PC-9 (cell line): ENCODE measurements at regions not wholly inside any gene's neighbourhood (a gene's known extent, or its start where the extent isn't known, plus 50 kb on each side); places are given as distances from the start of the nearest gene placed in this dataset.

Experiments used
- BruUV-seq: library from RNA; stranded (reverse); fragments of 400-500 nt; replicated peaks from 2 replicates; lab custom pipeline; 2021; lab: Mats Ljungman, UMichigan
- CTCF ChIA-PET: fragments of 300-600 bp; sonication (Branson Sonifier 250); formaldehyde crosslinking; loops from one replicate; lab custom pipeline; 2022; ENCODE audit warnings: antibody characterized with exemption; lab: Charles Lee
- POLR2A ChIA-PET: fragments of 300-600 bp; sonication (Branson Sonifier 250); formaldehyde crosslinking; loops from one replicate; lab custom pipeline; 2022; ENCODE audit warnings: antibody characterized with exemption; ENCODE audit not compliant: unreplicated experiment; lab: Charles Lee
- DNase-seq, 2 experiments: peaks; one replicate each; pipeline versions ENCODE4 v3.0.0 to v3.0.0-alpha.2; 2015 to 2022; ENCODE audit warnings: mixed read lengths in 1 of 2
- H2AFZ ChIP-seq: fragments of 200-600 bp; sonication (generic); 2 replicates; pipeline ENCODE4 v1.8.1; 2017; ENCODE audit warnings: antibody characterized with exemption
- H3F3A ChIP-seq: fragments of 200-600 bp; sonication (generic); 2 replicates; pipeline ENCODE4 v1.8.1; 2017; ENCODE audit warnings: antibody characterized with exemption, mild to moderate bottlenecking, low read depth; ENCODE audit not compliant: insufficient read depth
- H3K27ac ChIP-seq: fragments of 200-600 bp; sonication (generic); 2 replicates; pipeline ENCODE4 v1.6.1; 2016; ENCODE audit warnings: mixed run types
- H3K27me3 ChIP-seq: fragments of 200-600 bp; sonication (generic); 2 replicates; pipeline ENCODE4 v1.6.1; 2016; ENCODE audit warnings: low read depth, mixed run types; ENCODE audit not compliant: insufficient read depth
- H3K36me3 ChIP-seq: fragments of 200-600 bp; sonication (generic); 2 replicates; pipeline ENCODE4 v1.6.1; 2016; ENCODE audit warnings: low read depth, mixed run types
- H3K4me1 ChIP-seq: fragments of 200-600 bp; sonication (generic); replicated peaks from 2 replicates; pipeline ENCODE4 v1.6.1; 2016; ENCODE audit warnings: mixed run types; ENCODE audit not compliant: insufficient read depth
- H3K4me2 ChIP-seq: fragments of 200-600 bp; sonication (generic); 2 replicates; pipeline ENCODE4 v1.6.1; 2017; ENCODE audit warnings: mixed run types
- H3K4me3 ChIP-seq: fragments of 200-600 bp; sonication (generic); 2 replicates; pipeline ENCODE4 v1.6.1; 2016; ENCODE audit warnings: mixed run types
- H3K79me2 ChIP-seq: fragments of 200-600 bp; sonication (generic); 2 replicates; pipeline ENCODE4 v1.6.1; 2017; ENCODE audit warnings: low read depth, mixed run types
- H3K9me2 ChIP-seq: fragments of 200-600 bp; sonication (generic); 2 replicates; pipeline ENCODE4 v1.8.1; 2017; ENCODE audit warnings: mild to moderate bottlenecking; ENCODE audit not compliant: insufficient read depth
- H3K9me3 ChIP-seq: fragments of 200-600 bp; sonication (generic); 2 replicates; pipeline ENCODE4 v1.8.1; 2016; ENCODE audit warnings: low read depth; ENCODE audit not compliant: insufficient read depth
- H4K20me1 ChIP-seq: fragments of 200-600 bp; sonication (generic); 2 replicates; pipeline ENCODE4 v1.8.1; 2017; ENCODE audit not compliant: insufficient read depth
- EZH2 ChIP-seq: fragments of 200-600 bp; sonication (generic); IDR thresholded peaks from 2 replicates; pipeline ENCODE4 v1.8.0; 2017; ENCODE audit warnings: antibody characterized with exemption, low read depth
- intact Hi-C: fragments of 100-400 bp; cut with micrococcal nuclease; formaldehyde crosslinking; loops from one replicate; pipeline ENCODE4 v1.10.0; 2022; ENCODE audit not compliant: unreplicated experiment
- TF ChIP-seq, protein P1 (sequence below): fragments of 200-600 bp; sonication (generic); conservative IDR thresholded peaks from 2 replicates; pipeline ENCODE4 v1.6.1; 2017; ENCODE audit warnings: mixed run types, antibody characterized with exemption, mild to moderate bottlenecking, moderate library complexity

DNA sequence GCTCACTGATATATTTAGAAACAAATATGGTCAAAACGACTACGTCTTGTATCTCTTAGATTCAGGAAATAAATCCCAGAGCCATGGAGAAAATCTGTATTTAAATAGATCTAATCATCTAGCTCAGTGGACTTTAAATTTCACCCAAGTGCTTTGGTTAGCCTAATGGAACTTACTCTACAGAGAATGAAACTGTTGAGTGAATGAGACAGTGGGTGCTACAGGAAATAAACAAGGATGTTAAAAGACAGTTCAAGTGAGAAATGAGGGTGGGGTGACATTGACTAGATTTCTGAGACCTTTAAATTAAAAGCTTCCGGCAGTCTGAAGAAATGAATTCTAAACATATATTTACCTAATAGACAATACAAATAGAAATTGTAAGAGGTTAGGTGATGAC is 2197.0 kb downstream of the ARAP2 start:
- no peaks in the 10 kb centered on the region for H3K79me2 ChIP-seq
- no peak overlapping the region for H3K27ac ChIP-seq
- peaks cover 6% of the 10 kb centered on the region; the same call in 1 of the 2 replicates for H3K4me1 ChIP-seq
- H3K27me3 ChIP-seq: no peaks in the 10 kb centered on the region
- no peak overlapping the region for H3K4me2 ChIP-seq
- H3F3A ChIP-seq: no peaks in the 10 kb centered on the region; the same call in 1 of the 2 replicates
- H3K9me3 ChIP-seq: no peaks in the 10 kb centered on the region
- H4K20me1 ChIP-seq: no peaks in the 10 kb centered on the region
- DNase-seq: no peak
- H3K9me2 ChIP-seq: no peaks in the 10 kb centered on the region
- H3K4me3 ChIP-seq: no peak overlapping the region
- intact Hi-C loops: loop anchor here (5.0 to 10.0 kb wide), 4 partner anchors 135 to 1860 kb away; no protein-coding TSS in a partner anchor
- no peaks in the 10 kb centered on the region for H3K36me3 ChIP-seq
- BruUV-seq: no TSS peak
- CTCF ChIA-PET: no interaction called here
- TF ChIP-seq, protein P1, sequence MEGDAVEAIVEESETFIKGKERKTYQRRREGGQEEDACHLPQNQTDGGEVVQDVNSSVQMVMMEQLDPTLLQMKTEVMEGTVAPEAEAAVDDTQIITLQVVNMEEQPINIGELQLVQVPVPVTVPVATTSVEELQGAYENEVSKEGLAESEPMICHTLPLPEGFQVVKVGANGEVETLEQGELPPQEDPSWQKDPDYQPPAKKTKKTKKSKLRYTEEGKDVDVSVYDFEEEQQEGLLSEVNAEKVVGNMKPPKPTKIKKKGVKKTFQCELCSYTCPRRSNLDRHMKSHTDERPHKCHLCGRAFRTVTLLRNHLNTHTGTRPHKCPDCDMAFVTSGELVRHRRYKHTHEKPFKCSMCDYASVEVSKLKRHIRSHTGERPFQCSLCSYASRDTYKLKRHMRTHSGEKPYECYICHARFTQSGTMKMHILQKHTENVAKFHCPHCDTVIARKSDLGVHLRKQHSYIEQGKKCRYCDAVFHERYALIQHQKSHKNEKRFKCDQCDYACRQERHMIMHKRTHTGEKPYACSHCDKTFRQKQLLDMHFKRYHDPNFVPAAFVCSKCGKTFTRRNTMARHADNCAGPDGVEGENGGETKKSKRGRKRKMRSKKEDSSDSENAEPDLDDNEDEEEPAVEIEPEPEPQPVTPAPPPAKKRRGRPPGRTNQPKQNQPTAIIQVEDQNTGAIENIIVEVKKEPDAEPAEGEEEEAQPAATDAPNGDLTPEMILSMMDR: no peak
- no peak for TF ChIP-seq EZH2
- no peak overlapping the region for H2AFZ ChIP-seq
- POLR2A ChIA-PET: no interaction called here

DNA sequence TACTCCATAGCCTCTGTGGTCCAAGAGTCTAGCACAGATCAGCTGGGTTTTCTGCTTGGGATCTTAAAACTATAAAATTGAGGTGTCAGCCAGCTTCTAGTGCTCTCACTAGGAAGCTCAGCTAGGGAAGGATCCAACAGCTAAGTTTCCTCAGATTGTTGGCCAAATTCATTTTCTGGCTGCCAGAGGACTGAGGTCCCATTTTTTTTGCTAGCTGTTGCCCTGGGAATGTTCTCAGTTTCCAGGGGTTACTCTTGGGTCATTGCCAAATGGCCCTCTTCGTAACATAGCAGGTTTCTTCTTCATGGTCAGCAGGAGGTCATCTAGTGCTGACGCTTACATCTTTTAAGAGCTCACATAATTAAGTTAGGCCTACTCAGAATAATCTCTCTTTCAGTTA is 2178.2 kb downstream of the ARAP2 start:
- H3K9me3 ChIP-seq: 0 out of 2 replicates have a peak, but pooled peaks cover 3% of the 10 kb centered on the region
- H3K4me3 ChIP-seq: no peak overlapping the region
- H3K27me3 ChIP-seq: no peaks in the 10 kb centered on the region
- no peaks in the 10 kb centered on the region for H3K9me2 ChIP-seq
- H4K20me1 ChIP-seq: no peaks in the 10 kb centered on the region
- POLR2A ChIA-PET: no interaction called here
- DNase-seq: no peak
- intact Hi-C loops: no loop called here
- CTCF ChIA-PET: no interaction called here
- no peaks in the 10 kb centered on the region for H3K4me1 ChIP-seq
- H3K4me2 ChIP-seq: no peak overlapping the region
- no peak overlapping the region for H3K27ac ChIP-seq
- H3K36me3 ChIP-seq: no peaks in the 10 kb centered on the region
- no TSS peak for BruUV-seq
- no peaks in the 10 kb centered on the region for H3F3A ChIP-seq
- H2AFZ ChIP-seq: no peak overlapping the region
- no peak for TF ChIP-seq EZH2
- TF ChIP-seq, protein P1: no peak
- H3K79me2 ChIP-seq: no peaks in the 10 kb centered on the region

DNA sequence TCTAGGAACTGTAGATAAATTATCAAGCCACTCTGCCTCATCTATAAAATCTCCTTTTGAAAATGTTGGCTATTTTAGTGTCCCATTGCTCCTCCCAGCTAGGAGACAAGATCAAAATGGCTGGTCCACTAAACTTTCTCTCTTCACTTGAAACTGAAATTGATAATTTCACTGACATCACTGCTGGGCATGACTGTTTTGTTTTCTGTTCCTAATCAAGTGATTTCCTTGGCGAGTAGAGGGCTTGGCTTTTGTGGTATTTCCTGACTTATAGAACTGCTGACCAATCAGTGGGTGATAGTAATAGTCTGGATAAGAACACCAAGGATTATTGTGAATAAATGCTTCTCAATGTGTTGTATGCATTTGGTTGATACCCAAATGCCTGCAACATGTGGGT is 2152.9 kb downstream of the ARAP2 start:
- intact Hi-C loops: no loop called here
- no peak overlapping the region for H3K4me3 ChIP-seq
- no peaks in the 10 kb centered on the region for H3K27me3 ChIP-seq
- ChIA-PET POLR2A (no interaction called here), CTCF (no interaction called here)
- H3K79me2 ChIP-seq: no peaks in the 10 kb centered on the region
- no peaks in the 10 kb centered on the region for H3K36me3 ChIP-seq
- no peak overlapping the region for H2AFZ ChIP-seq
- H3K9me3 ChIP-seq: no peaks in the 10 kb centered on the region
- no TSS peak for BruUV-seq
- H3F3A ChIP-seq: no peaks in the 10 kb centered on the region
- DNase-seq: no peak
- no peak overlapping the region for H3K27ac ChIP-seq
- TF ChIP-seq, protein P1: no peak
- no peaks in the 10 kb centered on the region for H4K20me1 ChIP-seq
- no peak overlapping the region for H3K4me2 ChIP-seq
- no peaks in the 10 kb centered on the region for H3K4me1 ChIP-seq
- H3K9me2 ChIP-seq: no peaks in the 10 kb centered on the region
